ENCODE measurements at regions not wholly inside any gene's neighbourhood (a gene's known extent, or its start where the extent isn't known, plus 50 kb on each side); places are given as distances from the start of the nearest gene placed in this dataset.

- no peak for TF ChIP-seq CTCF (IDR thresholded peaks at IDR 0.05)
- TF ChIP-seq POLR2A (IDR thresholded peaks at IDR 0.05): no peak
Measured at GRCh38 chr7:113446391-113446790, 328.0 kb upstream of the SMIM30 start.

All from esophagus squamous epithelium (tissue), 4 donors.